ENCODE measurements at regions not wholly inside any gene's neighbourhood (a gene's known extent, or its start where the extent isn't known, plus 50 kb on each side); places are given as distances from the start of the nearest gene placed in this dataset.

GRCh38 chr10:111953949-111954348, 229.6 kb downstream of the GPAM start:
- DNase-seq = no peak

- no peak for DNase-seq
These were observed 229.2 kb downstream of the GPAM start for GRCh38 chr10:111954386-111954785.

- DNase-seq = no peak
These were observed 226.7 kb downstream of the GPAM start for GRCh38 chr10:111956841-111957240.

- no peak for DNase-seq
These were observed 220.6 kb downstream of the GPAM start for GRCh38 chr10:111962951-111963350.

GRCh38 chr10:111967116-111967515, 216.4 kb downstream of the GPAM start:
- DNase-seq = no peak

- DNase-seq = no peak
These were observed 216.0 kb downstream of the GPAM start for GRCh38 chr10:111967547-111967946.

GRCh38 chr10:111968647-111969046, 214.9 kb downstream of the GPAM start:
- no peak for DNase-seq

- no peak for DNase-seq
These were observed 213.5 kb downstream of the GPAM start for GRCh38 chr10:111970111-111970510.

GRCh38 chr10:111972109-111972508, 211.5 kb downstream of the GPAM start:
- no peak for DNase-seq

GRCh38 chr10:111973306-111973705, 210.3 kb downstream of the GPAM start:
- DNase-seq = no peak

- DNase-seq = no peak
These were observed 209.7 kb downstream of the GPAM start for GRCh38 chr10:111973826-111974225.

- DNase-seq = no peak
These were observed 209.2 kb downstream of the GPAM start for GRCh38 chr10:111974325-111974724.

GRCh38 chr10:111976557-111976956, 207.0 kb downstream of the GPAM start:
- no peak for DNase-seq

GRCh38 chr10:111984057-111984456, 199.5 kb downstream of the GPAM start:
- DNase-seq = no peak

- no peak for DNase-seq
These were observed 197.5 kb downstream of the GPAM start for GRCh38 chr10:111986079-111986478.

GRCh38 chr10:111988646-111989045, 194.9 kb downstream of the GPAM start:
- DNase-seq = no peak

GRCh38 chr10:111989136-111989911, 194.2 kb downstream of the GPAM start:
- no peak for DNase-seq

GRCh38 chr10:111990734-111991133, 192.8 kb downstream of the GPAM start:
- no peak for DNase-seq

GRCh38 chr10:111993321-111993720, 190.2 kb downstream of the GPAM start:
- no peak for DNase-seq

GRCh38 chr10:111993872-111994426, 189.6 kb downstream of the GPAM start:
- DNase-seq = no peak

GRCh38 chr10:111996103-111996502, 187.5 kb downstream of the GPAM start:
- no peak for DNase-seq

GRCh38 chr10:111998728-111999127, 184.8 kb downstream of the GPAM start:
- no peak for DNase-seq

- DNase-seq = no peak
These were observed 184.2 kb downstream of the GPAM start for GRCh38 chr10:111999205-111999914.

- DNase-seq = no peak
These were observed 183.7 kb downstream of the GPAM start for GRCh38 chr10:111999915-112000302.

Measured in stimulated activated CD4-positive, alpha-beta T cell treated with anti-CD3 and anti-CD28 coated beads, Interleukin-2, amount 100 ng/mL, for 48 hours (primary cell).